Duodenal mucosa (tissue), 2 donors: ENCODE measurements at regions not wholly inside any gene's neighbourhood (a gene's known extent, or its start where the extent isn't known, plus 50 kb on each side); places are given as distances from the start of the nearest gene placed in this dataset.

Experiments used
- H3K27ac ChIP-seq: one replicate; pipeline ENCODE4 v1.7.0; 2013; ENCODE audit warnings: low read depth, low read length
- H3K27me3 ChIP-seq, 2 donors: one replicate each; pipeline ENCODE4 v1.7.0; 2013; ENCODE audit warnings: low read length in 2 of 2, control low read depth in 1 of 2; ENCODE audit not compliant: insufficient read depth in 2 of 2, control insufficient read depth in 1 of 2
- H3K36me3 ChIP-seq, 2 donors: one replicate each; pipeline ENCODE4 v1.7.0; 2013; ENCODE audit warnings: low read length in 2 of 2, control low read depth in 1 of 2; ENCODE audit not compliant: insufficient read depth in 2 of 2, control insufficient read depth in 1 of 2
- H3K4me1 ChIP-seq, 2 donors: one replicate each; pipeline ENCODE4 v1.7.0; 2013; ENCODE audit warnings: low read length in 2 of 2, control low read depth in 1 of 2; ENCODE audit not compliant: insufficient read depth in 2 of 2, control insufficient read depth in 1 of 2
- H3K4me3 ChIP-seq, 2 donors: one replicate each; pipeline ENCODE4 v1.7.0; 2013; ENCODE audit warnings: low read length in 2 of 2, low read depth in 1 of 2
- H3K9ac ChIP-seq, 2 donors: one replicate each; pipeline ENCODE4 v1.7.0; 2013; ENCODE audit warnings: low read length in 2 of 2, low read depth in 1 of 2
- H3K9me3 ChIP-seq, 2 donors: one replicate each; pipeline ENCODE4 v1.7.0; 2013; ENCODE audit warnings: low read length in 2 of 2, control low read depth in 1 of 2; ENCODE audit not compliant: control insufficient read depth in 1 of 2

DNA sequence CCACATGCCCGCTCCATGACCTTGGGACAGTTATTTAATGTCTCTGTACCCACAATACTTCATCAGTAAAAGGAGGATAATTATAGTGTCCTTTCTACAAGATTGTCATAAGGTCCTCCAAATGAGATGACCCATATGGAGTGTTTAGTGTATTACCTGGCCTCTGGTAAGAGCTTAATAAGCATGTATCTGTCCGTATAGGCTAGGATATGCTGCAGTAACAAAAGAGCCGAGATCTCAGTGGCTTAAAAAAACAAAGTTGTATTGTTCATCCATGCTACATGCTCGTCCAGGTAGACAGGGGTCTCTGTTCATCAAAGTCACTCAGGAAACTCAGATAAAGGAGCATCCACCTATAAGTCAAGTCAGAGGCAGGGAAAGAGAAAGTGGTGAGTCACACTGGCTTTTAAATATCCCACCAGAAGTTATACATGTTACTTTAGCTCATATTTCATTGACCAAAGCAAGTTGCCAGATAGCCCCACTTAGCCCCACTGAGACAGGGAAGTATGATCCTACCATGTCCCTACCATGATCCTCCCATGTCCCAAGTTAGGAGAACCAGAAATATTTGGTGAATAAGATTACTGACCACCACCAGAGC is 53.0 kb upstream of the KAZN start:
- Histone ChIP-seq H3K4me1 (no peaks in the 10 kb centered on the region), H3K9ac (no peak overlapping the region), H3K4me3 (no peak overlapping the region), H3K36me3 (no peaks in the 10 kb centered on the region), H3K9me3 (no peaks in the 10 kb centered on the region), H3K27ac (no peak overlapping the region), H3K27me3 (no peaks in the 10 kb centered on the region)

DNA sequence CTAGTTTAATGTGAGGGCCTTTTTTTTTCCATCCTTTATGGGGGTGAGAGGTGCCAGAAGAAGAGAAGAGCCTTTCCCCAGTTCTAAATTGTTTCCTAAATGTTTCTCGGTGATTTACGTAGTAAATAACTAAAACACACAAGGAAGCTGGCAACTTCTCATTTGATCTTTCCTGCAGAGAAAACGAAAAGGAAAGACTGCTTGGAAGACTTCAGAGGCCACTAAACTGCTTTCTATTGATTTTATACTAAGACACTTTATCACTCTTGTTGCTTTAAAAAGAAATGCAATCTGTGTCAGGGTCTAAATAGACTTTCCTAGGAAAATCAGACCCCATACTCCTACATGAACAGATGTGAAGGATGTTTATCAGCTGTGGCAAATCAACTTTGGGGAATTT is 52.1 kb upstream of the KAZN start:
- Histone ChIP-seq H3K27me3 (no peaks in the 10 kb centered on the region), H3K4me1 (no peaks in the 10 kb centered on the region), H3K27ac (no peak overlapping the region), H3K36me3 (no peaks in the 10 kb centered on the region), H3K9ac (no peak overlapping the region), H3K4me3 (no peak overlapping the region), H3K9me3 (no peaks in the 10 kb centered on the region)
